Skin of body (tissue), 1 donor: ENCODE measurements at regions not wholly inside any gene's neighbourhood (a gene's known extent, or its start where the extent isn't known, plus 50 kb on each side); places are given as distances from the start of the nearest gene placed in this dataset.
"Not testable (repeated sequence)": the region's sequence is repeated elsewhere in the genome, so short reads cannot be mapped to it uniquely, and the experiment has no call there.

Experiments
- DNase-seq: peaks from one replicate; lab custom pipeline; 2025; lab: John Stamatoyannopoulos, UW

- no peak for DNase-seq
Observed at GRCh38 chr6:139533573-139534471, 159.4 kb upstream of the CITED2 start.

DNA sequence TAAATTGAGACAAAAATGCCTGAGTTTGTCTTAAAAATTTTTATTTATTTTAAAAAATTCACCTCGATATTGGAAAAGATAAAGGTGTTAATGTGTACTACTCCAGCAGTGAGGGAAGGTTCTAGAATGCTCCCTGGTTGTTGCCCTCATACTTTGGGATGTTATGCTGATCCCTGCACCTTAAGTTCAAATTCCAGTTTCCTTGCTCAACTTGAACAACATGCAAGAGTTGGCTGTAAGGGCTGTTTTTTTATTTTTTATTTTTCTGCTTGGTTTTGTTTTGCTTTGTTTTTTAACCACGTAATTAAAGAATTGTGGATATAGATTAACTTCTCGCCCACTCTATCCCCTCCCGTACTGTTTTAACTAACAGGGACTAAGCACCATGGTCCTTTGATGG, 158.7 kb upstream of the CITED2 start:
- DNase-seq: no peak

DNA sequence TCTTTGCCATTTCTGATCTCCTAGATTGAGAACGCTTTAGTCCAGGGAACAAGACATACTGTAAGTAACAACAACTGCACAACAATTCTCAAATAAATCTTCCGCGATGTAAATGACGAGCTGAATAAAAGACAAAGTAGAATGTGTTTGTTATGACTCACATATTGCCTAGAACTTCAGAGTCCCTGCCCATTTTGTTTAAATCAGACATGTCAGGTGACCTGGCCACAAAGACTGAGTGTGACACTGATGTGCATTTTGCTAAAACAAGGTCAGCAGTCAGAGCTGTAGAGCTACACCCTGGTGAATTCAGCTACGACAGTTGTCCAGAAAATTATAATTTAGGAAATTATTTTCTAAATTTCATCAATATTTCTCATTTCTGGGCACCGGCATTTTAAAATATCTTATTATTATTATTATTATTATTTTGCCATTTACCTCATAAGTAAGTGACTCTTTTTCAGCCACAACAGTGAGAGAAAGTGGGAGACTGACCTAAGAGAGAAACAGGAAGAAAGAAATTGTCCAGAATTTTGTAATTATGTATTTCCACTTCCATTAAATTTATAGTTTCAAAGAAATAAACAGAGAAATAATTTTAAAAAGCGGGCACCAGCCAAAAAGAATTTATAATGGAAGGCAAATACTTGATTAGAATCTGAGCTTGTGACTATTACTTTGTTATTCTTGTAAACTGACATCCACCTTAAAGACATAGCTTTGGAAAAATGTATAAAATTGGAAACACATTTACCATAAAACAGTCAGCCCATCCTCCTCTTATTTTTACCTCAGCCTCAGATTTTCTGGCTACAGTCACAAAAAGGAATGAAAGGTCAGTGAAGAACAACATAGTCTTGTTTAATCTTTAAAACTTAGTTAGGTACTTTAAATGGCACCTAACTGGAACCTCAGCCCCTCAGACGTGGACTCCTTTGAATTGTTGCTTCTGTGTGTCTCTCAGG, 157.0 kb upstream of the CITED2 start:
- DNase-seq: no peak

DNA sequence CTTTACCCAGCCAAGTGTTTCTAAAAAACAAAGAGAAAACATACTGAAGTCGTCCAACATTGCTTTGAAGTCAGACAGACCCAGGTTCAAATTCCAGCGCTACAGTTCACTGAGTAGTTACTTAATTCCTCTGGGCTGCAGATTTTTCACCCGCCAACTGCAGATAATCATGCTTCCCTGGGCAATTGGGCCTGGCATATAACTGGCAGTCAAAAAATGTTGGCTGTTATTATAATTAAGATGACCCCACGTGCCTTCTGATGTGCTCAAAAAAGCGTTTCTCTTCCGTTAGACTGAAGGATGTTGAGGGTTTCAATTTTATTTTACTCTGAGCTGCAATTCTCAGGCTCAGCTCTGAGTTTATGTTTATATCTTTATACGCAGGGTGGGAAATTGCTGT, 156.1 kb upstream of the CITED2 start:
- no peak for DNase-seq

DNA sequence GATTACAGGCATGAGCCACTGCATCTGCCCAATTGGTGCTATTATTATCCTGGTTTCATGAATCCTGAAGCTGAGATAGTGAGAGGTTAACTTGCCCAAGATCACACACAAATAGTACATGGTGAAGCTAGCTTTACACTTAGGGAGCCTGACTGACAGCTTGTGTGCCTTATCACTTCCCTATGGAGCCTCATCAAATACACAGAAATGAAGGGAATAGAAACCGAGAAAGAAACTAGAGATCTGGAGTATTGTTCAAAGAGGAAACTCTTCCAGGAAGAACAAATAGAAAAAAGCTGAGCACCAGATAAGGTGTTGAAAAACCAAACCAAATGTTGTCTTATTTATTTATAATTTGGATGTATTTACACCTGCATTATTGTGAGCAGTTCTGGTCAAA, 155.0 kb upstream of the CITED2 start:
- DNase-seq: no peak

DNA sequence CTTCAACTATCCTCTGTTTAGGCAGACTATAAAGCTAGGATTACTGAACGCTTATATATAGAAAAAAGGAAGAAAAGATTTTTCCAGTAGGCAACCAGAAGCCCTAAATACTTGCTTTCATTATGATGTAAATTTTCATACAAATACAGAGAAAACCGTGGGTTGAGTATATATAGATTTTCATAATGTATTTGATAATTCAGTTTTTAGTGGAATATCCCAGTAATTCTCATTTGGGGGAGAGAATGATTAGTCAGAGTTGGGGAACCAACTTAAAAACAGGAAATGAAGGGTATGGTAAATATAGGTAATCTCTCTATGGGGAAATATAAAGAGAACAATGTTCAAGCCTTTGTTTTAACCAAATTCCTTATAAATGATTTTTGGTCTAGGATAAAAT, 154.0 kb upstream of the CITED2 start:
- DNase-seq: no peak

GRCh38 chr6:139525415-139525814, 151.0 kb upstream of the CITED2 start:
- DNase-seq: no peak

DNA sequence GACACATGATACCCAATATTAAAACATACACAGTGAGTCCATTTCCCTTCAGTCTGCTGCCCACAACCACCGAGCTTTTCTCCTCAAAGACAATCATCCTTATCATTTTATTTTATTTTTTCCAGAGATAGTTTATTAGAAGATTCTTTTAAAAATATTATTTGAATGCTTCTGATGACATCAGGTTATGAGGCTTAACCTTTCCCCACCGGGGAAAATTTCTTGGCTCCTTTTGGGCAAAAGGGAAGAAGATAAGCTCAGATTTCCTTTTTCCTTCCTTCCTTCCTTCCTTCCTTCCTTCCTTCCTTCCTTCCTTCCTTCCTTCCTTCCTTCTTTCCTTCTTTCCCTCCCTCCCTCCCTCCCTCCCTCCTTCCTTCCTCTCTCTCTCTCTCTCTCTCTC, 149.5 kb upstream of the CITED2 start:
- DNase-seq: no peak

DNA sequence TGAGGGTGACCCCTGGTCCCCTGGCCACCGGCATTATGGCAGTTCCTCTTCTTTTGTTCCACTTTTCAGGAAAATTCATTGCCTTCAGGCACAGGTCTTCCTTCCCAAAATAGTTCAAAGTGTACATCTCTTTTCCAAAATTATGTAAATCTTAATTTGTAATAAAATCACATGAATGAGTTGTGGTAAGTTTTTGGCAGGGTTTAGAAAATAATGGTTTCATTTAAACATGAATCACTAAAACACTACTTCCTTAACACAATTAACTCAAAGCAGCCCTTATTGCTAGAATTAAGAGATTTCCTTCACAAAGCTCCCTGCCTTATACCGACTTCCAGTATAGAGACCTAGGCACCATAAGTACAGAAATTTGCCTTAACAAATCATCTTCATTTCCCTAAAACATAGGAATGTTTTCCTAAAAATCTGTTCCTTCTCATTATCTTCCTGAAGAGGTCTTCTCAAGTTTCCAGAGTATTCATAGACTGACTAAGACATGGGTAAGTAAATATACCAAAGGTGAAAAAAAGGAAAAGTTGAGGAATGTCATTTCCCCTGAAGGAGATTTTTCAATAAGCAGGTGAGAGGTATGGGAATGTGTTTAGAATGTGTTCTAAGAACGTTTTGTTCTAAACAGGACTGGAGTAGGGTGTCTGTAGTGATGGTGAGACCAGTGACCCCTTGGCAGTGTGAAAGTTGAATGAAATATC, 148.2 kb upstream of the CITED2 start:
- DNase-seq: no peak

DNA sequence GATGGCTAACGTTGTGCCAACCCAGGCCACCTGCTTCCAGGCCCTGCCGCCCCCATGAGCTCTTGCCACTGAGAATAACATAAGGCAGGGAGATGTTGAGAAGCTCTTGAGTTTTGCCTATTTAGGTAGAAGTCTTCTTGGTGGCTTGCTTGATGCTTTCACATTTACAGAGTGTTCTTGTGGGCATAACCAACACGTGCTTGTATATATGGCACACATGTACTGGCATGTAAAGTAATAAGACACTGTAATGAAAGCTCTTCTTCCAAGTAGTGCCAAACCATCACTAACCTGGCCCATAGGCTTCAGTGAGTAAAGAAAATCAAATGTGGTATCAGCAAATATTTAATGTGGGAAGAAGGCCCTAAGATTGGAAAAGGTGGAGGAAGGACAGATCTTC, 146.9 kb upstream of the CITED2 start:
- no peak for DNase-seq

GRCh38 chr6:139520321-139520768, 145.9 kb upstream of the CITED2 start:
- DNase-seq: no peak

DNA sequence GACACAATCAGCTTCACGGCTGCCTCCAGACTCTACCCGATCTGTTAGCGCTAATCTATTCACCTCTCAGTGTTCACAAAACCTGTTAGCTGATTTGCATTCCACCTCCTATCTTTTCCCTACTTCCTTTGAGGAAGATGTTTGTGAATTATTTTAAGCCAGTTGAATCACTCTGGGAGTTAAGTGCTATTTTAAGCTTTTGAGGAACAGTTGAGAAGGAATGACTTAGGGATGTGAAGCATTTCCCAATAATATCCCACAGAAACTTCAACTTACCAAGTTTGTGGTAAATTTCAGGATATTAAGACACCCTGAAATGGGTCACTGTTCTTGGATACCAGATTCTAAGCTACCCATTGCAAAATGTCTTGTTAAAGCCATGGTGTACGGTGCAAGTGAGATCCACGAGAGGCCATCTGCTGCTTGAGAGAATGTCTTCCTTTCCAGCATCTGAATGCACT, 145.2 kb upstream of the CITED2 start:
- DNase-seq: no peak

- DNase-seq: no peak
Observed at GRCh38 chr6:139519097-139519496, 144.6 kb upstream of the CITED2 start.

DNA sequence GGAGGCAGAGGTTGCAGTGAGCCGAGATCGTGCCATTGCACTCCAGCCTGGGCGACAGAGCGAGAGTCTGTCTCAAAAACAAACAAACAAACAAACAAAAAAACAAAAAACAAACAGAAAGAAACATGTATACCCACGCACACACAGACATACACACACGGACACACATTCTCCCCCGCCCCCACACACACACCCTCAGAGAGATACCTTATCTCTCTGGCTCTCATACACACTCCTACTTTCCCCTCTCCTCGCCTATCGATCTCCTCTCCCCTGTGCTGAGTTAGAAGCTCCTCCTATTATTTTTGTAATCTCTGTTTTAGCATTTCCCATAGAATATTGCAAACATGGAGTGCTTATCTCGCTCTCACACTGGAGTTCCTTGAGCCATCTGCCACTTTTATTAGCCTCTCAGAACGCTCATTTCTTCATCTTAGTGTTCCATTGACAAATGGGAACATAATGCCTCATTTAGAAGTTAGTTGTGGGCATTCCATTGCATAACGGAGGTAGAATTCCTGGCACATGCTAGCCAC, 144.2 kb upstream of the CITED2 start:
- no peak for DNase-seq

- DNase-seq: not testable (repeated sequence)
Observed at GRCh38 chr6:139517998-139518555, 143.6 kb upstream of the CITED2 start.

DNA sequence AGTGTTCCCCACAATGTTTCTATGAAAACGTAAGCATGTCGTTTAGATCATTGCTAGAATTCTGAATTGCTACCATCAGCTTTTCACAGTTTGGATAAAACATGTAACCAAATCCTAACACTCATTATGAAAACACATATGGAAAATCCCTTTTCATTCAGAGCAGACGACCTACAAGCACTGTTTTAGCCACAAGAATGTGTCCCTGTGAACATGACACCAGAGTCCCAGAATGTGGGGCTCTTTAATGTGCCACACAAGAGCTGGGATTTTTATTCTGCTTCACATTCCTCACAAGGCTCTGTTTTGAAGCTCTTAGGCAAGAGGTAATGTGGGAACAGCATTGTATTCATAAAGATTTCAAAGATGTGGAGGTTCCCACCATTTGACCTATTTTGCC, 141.1 kb upstream of the CITED2 start:
- DNase-seq: peak; percentile 53

DNA sequence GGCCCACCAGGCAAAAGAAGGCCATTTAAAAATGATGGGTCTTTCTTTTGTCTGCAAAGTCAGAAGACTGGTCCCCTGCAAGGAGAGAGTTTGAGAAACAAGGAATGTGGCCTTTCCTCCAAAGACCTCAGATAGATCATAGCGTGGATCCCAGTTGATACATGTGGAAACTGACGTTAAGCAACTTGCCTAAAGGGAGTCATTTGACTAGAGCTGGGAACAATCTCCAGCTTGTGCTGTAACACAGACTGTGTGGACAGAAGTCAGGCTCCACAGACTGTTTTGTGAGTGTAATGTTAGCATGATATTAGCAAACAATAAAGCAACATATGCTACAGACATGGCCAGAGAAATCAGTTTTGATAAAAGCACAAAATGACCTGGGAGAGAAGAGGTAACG, 140.4 kb upstream of the CITED2 start:
- DNase-seq: no peak

DNA sequence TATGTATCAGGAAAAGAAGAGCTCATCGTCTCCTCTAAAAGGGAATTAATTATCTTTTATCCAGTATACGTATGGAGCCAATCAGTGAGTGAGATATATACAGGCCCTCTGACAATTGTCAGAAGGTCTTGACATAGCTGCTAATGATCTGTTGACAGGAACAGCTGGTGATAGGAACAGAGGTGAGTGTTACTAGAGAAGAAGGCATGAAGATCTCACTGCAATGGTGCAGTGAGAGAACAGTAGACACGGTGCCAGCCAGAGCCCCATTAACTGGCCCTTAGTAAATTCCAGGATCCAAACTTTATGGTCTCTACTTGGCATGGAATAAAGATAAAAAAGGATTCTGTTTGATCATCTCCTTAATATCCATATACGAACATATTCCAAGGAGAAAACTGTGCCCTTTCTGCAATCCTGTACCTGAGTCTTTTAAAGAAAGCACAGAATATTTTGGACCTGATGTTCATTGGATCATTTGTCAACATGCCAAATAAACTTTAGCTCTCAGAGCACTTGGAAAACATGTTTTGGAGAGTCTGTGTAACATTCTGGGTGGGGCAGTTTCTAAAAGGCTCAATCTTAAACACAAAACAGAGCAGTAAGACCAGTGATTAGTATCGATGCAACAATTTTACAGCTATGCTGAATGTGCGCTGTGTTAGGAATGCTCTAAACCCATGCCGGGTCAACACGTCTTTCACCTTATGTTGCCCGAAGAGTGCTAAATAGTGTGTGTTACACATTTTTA, 135.8 kb upstream of the CITED2 start:
- no peak for DNase-seq

DNA sequence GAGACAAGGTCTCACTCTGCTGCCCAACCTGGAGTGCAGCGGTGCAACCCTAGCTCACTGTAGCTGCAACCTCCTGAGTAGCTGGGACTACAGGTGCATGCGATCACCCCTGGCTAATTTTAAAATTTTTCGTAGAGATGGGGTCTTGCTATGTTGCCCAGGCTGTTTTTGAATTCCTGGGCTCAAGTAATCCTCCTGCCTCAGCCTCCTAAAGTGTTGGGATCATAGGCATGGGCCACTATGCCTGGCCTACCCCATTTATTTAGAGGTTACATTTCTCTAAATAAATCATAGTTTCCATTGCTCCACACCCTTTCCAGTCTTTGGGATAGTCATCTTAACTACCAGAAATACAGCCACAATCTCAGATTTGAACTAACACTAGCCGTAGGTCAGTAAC, 134.7 kb upstream of the CITED2 start:
- DNase-seq: no peak

GRCh38 chr6:139508576-139508975, 134.1 kb upstream of the CITED2 start:
- no peak for DNase-seq
